Urinary bladder (tissue), 3 donors: ENCODE measurements at regions not wholly inside any gene's neighbourhood (a gene's known extent, or its start where the extent isn't known, plus 50 kb on each side); places are given as distances from the start of the nearest gene placed in this dataset.
"Not testable (repeated sequence)": the region's sequence is repeated elsewhere in the genome, so short reads cannot be mapped to it uniquely, and the experiment has no call there.

Source experiments
- DNase-seq: peaks from one replicate; pipeline ENCODE4 v3.0.0-alpha.2; 2015; ENCODE audit errors: extremely low spot score
- H3K27ac ChIP-seq: one replicate; pipeline ENCODE4 v1.5.1; 2013; ENCODE audit warnings: low read depth, mild to moderate bottlenecking, moderate library complexity
- H3K36me3 ChIP-seq: one replicate; pipeline ENCODE4 v1.6.1; 2013; ENCODE audit warnings: mild to moderate bottlenecking, moderate library complexity; ENCODE audit not compliant: insufficient read depth
- H3K4me1 ChIP-seq: one replicate; pipeline ENCODE4 v1.6.1; 2013; ENCODE audit warnings: mild to moderate bottlenecking, moderate library complexity; ENCODE audit not compliant: insufficient read depth
- H3K4me3 ChIP-seq: one replicate; pipeline ENCODE4 v1.5.1; 2013; ENCODE audit warnings: low read depth, low read length
- WGBS: extraction: QIAGEN DNeasy Blood & Tissue Kit; methylation state at CpG from one replicate; pipeline ENCODE4 v1.1.7; 2013; 5-methylcytosine and 5-hydroxymethylcytosine counted together
- donor health status: healthy with polysubstance abuse.
- donor health status: healthy.

GRCh38 chr10:46645110-46645509 lies 66.2 kb downstream of the SYT15 start:
- not testable (repeated sequence) for H3K4me1 ChIP-seq, H3K36me3 ChIP-seq, H3K4me3 ChIP-seq, DNase-seq, H3K27ac ChIP-seq
- 62% methylated on average over 1 of the region's 1 CpG for WGBS

GRCh38 chr10:46646132-46646531 lies 67.2 kb downstream of the SYT15 start:
- not testable (repeated sequence) for DNase-seq, H3K36me3 ChIP-seq, H3K4me1 ChIP-seq, H3K4me3 ChIP-seq, H3K27ac ChIP-seq
- 60% methylated on average over 3 of the region's 3 CpGs for WGBS

GRCh38 chr10:46650967-46651366 lies 72.0 kb downstream of the SYT15 start:
- H3K36me3 ChIP-seq, DNase-seq, H3K4me1 ChIP-seq, H3K27ac ChIP-seq, H3K4me3 ChIP-seq: not testable (repeated sequence)
- 37% methylated on average over 1 of the region's 5 CpGs for WGBS

- H3K36me3 ChIP-seq, H3K27ac ChIP-seq, H3K4me3 ChIP-seq, DNase-seq, H3K4me1 ChIP-seq: not testable (repeated sequence)
- no CpG with 5 or more reads among the region's 3 CpGs for WGBS
Measured at GRCh38 chr10:46657437-46657836, 78.5 kb downstream of the SYT15 start.

GRCh38 chr10:46660027-46660834 lies 81.3 kb downstream of the SYT15 start:
- not testable (repeated sequence) for H3K4me3 ChIP-seq, H3K27ac ChIP-seq, DNase-seq, H3K36me3 ChIP-seq, H3K4me1 ChIP-seq
- 53% methylated on average over 1 of the region's 8 CpGs for WGBS

- H3K4me3 ChIP-seq, H3K36me3 ChIP-seq, H3K4me1 ChIP-seq, DNase-seq, H3K27ac ChIP-seq: not testable (repeated sequence)
Measured at GRCh38 chr10:46660835-46661164, 81.9 kb downstream of the SYT15 start.

GRCh38 chr10:46665536-46665935 lies 86.6 kb downstream of the SYT15 start:
- not testable (repeated sequence) for H3K36me3 ChIP-seq, H3K4me3 ChIP-seq, H3K27ac ChIP-seq, DNase-seq, H3K4me1 ChIP-seq
- WGBS = 78% methylated on average over 1 of the region's 1 CpG

- H3K36me3 ChIP-seq, H3K4me3 ChIP-seq, H3K27ac ChIP-seq, H3K4me1 ChIP-seq, DNase-seq: not testable (repeated sequence)
- 84% methylated on average over 6 of the region's 6 CpGs for WGBS
Measured at GRCh38 chr10:46668357-46668997, 89.5 kb downstream of the SYT15 start.

- H3K4me3 ChIP-seq, H3K4me1 ChIP-seq, DNase-seq, H3K36me3 ChIP-seq, H3K27ac ChIP-seq: not testable (repeated sequence)
- 85% methylated on average over 3 of the region's 8 CpGs for WGBS
Measured at GRCh38 chr10:46677836-46678435, 99.0 kb downstream of the SYT15 start.

GRCh38 chr10:46691397-46691796 lies 112.5 kb downstream of the SYT15 start:
- not testable (repeated sequence) for H3K27ac ChIP-seq, DNase-seq, H3K36me3 ChIP-seq, H3K4me1 ChIP-seq, H3K4me3 ChIP-seq
- WGBS = no CpG with 5 or more reads among the region's 2 CpGs

GRCh38 chr10:46693218-46693617 lies 114.3 kb downstream of the SYT15 start:
- not testable (repeated sequence) for H3K36me3 ChIP-seq, DNase-seq, H3K4me3 ChIP-seq, H3K27ac ChIP-seq, H3K4me1 ChIP-seq
- 10% methylated on average over 1 of the region's 2 CpGs for WGBS

GRCh38 chr10:46717264-46717663 lies 138.3 kb downstream of the SYT15 start:
- H3K4me3 ChIP-seq, DNase-seq, H3K36me3 ChIP-seq, H3K27ac ChIP-seq, H3K4me1 ChIP-seq: not testable (repeated sequence)

- not testable (repeated sequence) for H3K4me3 ChIP-seq, H3K4me1 ChIP-seq, DNase-seq, H3K36me3 ChIP-seq, H3K27ac ChIP-seq
- 96% methylated on average over 3 of the region's 3 CpGs for WGBS
Measured at GRCh38 chr10:46718014-46718413, 139.1 kb downstream of the SYT15 start.

GRCh38 chr10:46720386-46720785 lies 141.5 kb downstream of the SYT15 start:
- H3K4me3 ChIP-seq, H3K27ac ChIP-seq, H3K36me3 ChIP-seq, DNase-seq, H3K4me1 ChIP-seq: not testable (repeated sequence)
- WGBS = no CpG with 5 or more reads among the region's 1 CpG
